HG03196 (cell line): ENCODE measurements at regions not wholly inside any gene's neighbourhood (a gene's known extent, or its start where the extent isn't known, plus 50 kb on each side); places are given as distances from the start of the nearest gene placed in this dataset.
"Not testable (repeated sequence)": the region's sequence is repeated elsewhere in the genome, so short reads cannot be mapped to it uniquely, and the experiment has no call there.

ENCODE experiments used
- ATAC-seq: cut with Tn5 transposase; IDR thresholded peaks from one replicate; pipeline ENCODE4 v1.9.1; 2021; ENCODE audit not compliant: unreplicated experiment

- ATAC-seq = no peak
These were observed 81.8 kb upstream of the ALCAM start for GRCh38 chr3:105284876-105285275.

GRCh38 chr3:105285653-105286241 lies 81.0 kb upstream of the ALCAM start:
- ATAC-seq = no peak

GRCh38 chr3:105293441-105293840 lies 73.3 kb upstream of the ALCAM start:
- no peak for ATAC-seq

- not testable (repeated sequence) for ATAC-seq
These were observed 70.4 kb upstream of the ALCAM start for GRCh38 chr3:105296182-105296822.

GRCh38 chr3:105304487-105304886 lies 62.2 kb upstream of the ALCAM start:
- no peak for ATAC-seq

GRCh38 chr3:105315144-105315543 lies 51.6 kb upstream of the ALCAM start:
- ATAC-seq = no peak

- ATAC-seq = no peak
These were observed 50.9 kb upstream of the ALCAM start for GRCh38 chr3:105315815-105316214.

- no peak for ATAC-seq
These were observed 50.4 kb upstream of the ALCAM start for GRCh38 chr3:105316331-105316730.
